ENCODE measurements at regions not wholly inside any gene's neighbourhood (a gene's known extent, or its start where the extent isn't known, plus 50 kb on each side); places are given as distances from the start of the nearest gene placed in this dataset.
"Not testable (repeated sequence)": the region's sequence is repeated elsewhere in the genome, so short reads cannot be mapped to it uniquely, and the experiment has no call there.

- not testable (repeated sequence) for H3K4me3 ChIP-seq (ENCODE audit: low read depth, low read length); DNase-seq (ENCODE audit: low read depth)
These were observed 72.4 kb downstream of the HNRNPD start for GRCh38 chr4:82301390-82301789.

GRCh38 chr4:82293304-82293703 is 80.5 kb downstream of the HNRNPD start:
- DNase-seq (ENCODE audit: low read depth) = no peak
- H3K4me3 ChIP-seq (ENCODE audit: low read depth, low read length) = no peak overlapping the region

GRCh38 chr4:82287720-82288119 is 86.1 kb downstream of the HNRNPD start:
- DNase-seq (ENCODE audit: low read depth) = no peak

GRCh38 chr4:82284858-82285805 is 88.7 kb downstream of the HNRNPD start:
- DNase-seq (ENCODE audit: low read depth) = peak; percentile 98
- H3K4me3 ChIP-seq (ENCODE audit: low read depth, low read length) = peak overlapping the region; percentile 52

More at GRCh38 chr4:82287720-82288119, 86.1 kb downstream of the HNRNPD start:
- H3K4me3 ChIP-seq (ENCODE audit: low read depth, low read length) = no peak overlapping the region

- peak overlapping the region; percentile 52 for H3K4me3 ChIP-seq (ENCODE audit: low read depth, low read length)
- no peak for DNase-seq (ENCODE audit: low read depth)
These were observed 89.3 kb downstream of the HNRNPD start for GRCh38 chr4:82284475-82284857.

- no peak overlapping the region for H3K4me3 ChIP-seq (ENCODE audit: low read depth, low read length)
- DNase-seq (ENCODE audit: low read depth) = no peak
These were observed 90.9 kb downstream of the HNRNPD start for GRCh38 chr4:82282875-82283274.

- not testable (repeated sequence) for H3K4me3 ChIP-seq (ENCODE audit: low read depth, low read length); DNase-seq (ENCODE audit: low read depth)
These were observed 94.2 kb downstream of the HNRNPD start for GRCh38 chr4:82279550-82279949.

GRCh38 chr4:82276332-82276640 is 97.5 kb downstream of the HNRNPD start:
- no peak overlapping the region for H3K4me3 ChIP-seq (ENCODE audit: low read depth, low read length)
- DNase-seq (ENCODE audit: low read depth) = no peak

GRCh38 chr4:82275431-82276331 is 98.1 kb downstream of the HNRNPD start:
- DNase-seq (ENCODE audit: low read depth) = no peak
- H3K4me3 ChIP-seq (ENCODE audit: low read depth, low read length) = no peak overlapping the region

GRCh38 chr4:82274700-82275099 is 99.1 kb downstream of the HNRNPD start:
- not testable (repeated sequence) for DNase-seq (ENCODE audit: low read depth); H3K4me3 ChIP-seq (ENCODE audit: low read depth, low read length)

- not testable (repeated sequence) for DNase-seq (ENCODE audit: low read depth); H3K4me3 ChIP-seq (ENCODE audit: low read depth, low read length)
These were observed 101.3 kb downstream of the HNRNPD start for GRCh38 chr4:82272523-82272922.

- not testable (repeated sequence) for DNase-seq (ENCODE audit: low read depth); H3K4me3 ChIP-seq (ENCODE audit: low read depth, low read length)
These were observed 101.8 kb downstream of the HNRNPD start for GRCh38 chr4:82271915-82272480.

GRCh38 chr4:82268826-82269193 is 105.0 kb downstream of the HNRNPD start:
- H3K4me3 ChIP-seq (ENCODE audit: low read depth, low read length) = no peak overlapping the region
- no peak for DNase-seq (ENCODE audit: low read depth)

GRCh38 chr4:82268050-82268825 is 105.6 kb downstream of the HNRNPD start:
- peak; percentile 22 for DNase-seq (ENCODE audit: low read depth)
- H3K4me3 ChIP-seq (ENCODE audit: low read depth, low read length) = no peak overlapping the region

- no peak for DNase-seq (ENCODE audit: low read depth)
- no peak overlapping the region for H3K4me3 ChIP-seq (ENCODE audit: low read depth, low read length)
These were observed 106.3 kb downstream of the HNRNPD start for GRCh38 chr4:82267506-82267905.

GRCh38 chr4:82266345-82266744 is 107.4 kb downstream of the HNRNPD start:
- DNase-seq (ENCODE audit: low read depth) = no peak
- H3K4me3 ChIP-seq (ENCODE audit: low read depth, low read length) = no peak overlapping the region

GRCh38 chr4:82261084-82261483 is 112.7 kb downstream of the HNRNPD start:
- no peak overlapping the region for H3K4me3 ChIP-seq (ENCODE audit: low read depth, low read length)
- DNase-seq (ENCODE audit: low read depth) = no peak

GRCh38 chr4:82260632-82261031 is 113.2 kb downstream of the HNRNPD start:
- DNase-seq (ENCODE audit: low read depth) = no peak
- no peak overlapping the region for H3K4me3 ChIP-seq (ENCODE audit: low read depth, low read length)

GRCh38 chr4:82256718-82257117 is 117.1 kb downstream of the HNRNPD start:
- H3K4me3 ChIP-seq (ENCODE audit: low read depth, low read length) = no peak overlapping the region
- DNase-seq (ENCODE audit: low read depth) = no peak

Data from skeletal muscle cell (primary cell).